ENCODE measurements at regions not wholly inside any gene's neighbourhood (a gene's known extent, or its start where the extent isn't known, plus 50 kb on each side); places are given as distances from the start of the nearest gene placed in this dataset.

GRCh38 chr4:180817529-180817928, 1425.7 kb upstream of the TENM3 start:
- 82 to 94% (median 85%) methylated on average over 6 of the region's 6 CpGs for WGBS, 5 donors
- Histone ChIP-seq H3K27me3 (replicated peaks in 1 of 7) (no peaks in the 10 kb centered on the region), H3K4me3 (no peak overlapping the region), H3K4me1 (no peaks in the 10 kb centered on the region), H3K36me3 (no peaks in the 10 kb centered on the region), H3K27ac (no peak overlapping the region), H3K9me3 (no peaks in the 10 kb centered on the region)
- TF ChIP-seq POLR2AphosphoS5 (IDR thresholded peaks at IDR 0.05): no peak
- DNase-seq: no peak
- intact Hi-C loops (cut with DNase I; ENCODE audit: low total_unique reads): no loop called here

GRCh38 chr4:180823108-180823507, 1420.1 kb upstream of the TENM3 start:
- TF ChIP-seq CTCF (IDR thresholded peaks at IDR 0.05 in 8 of 11, conservative IDR thresholded peaks at IDR 0.05 in 3 of 11): no peak
- no peak for TF ChIP-seq POLR2AphosphoS5 (IDR thresholded peaks at IDR 0.05)
- no peak for TF ChIP-seq POLR2A (IDR thresholded peaks at IDR 0.05)
- intact Hi-C loops (cut with DNase I; ENCODE audit: low total_unique reads): no loop called here
- Histone ChIP-seq H3K36me3 (no peaks in the 10 kb centered on the region), H3K27me3 (replicated peaks in 1 of 7) (no peaks in the 10 kb centered on the region), H3K27ac (no peak overlapping the region), H3K9me3 (no peaks in the 10 kb centered on the region), H3K4me3 (no peak overlapping the region), H3K4me1 (peaks cover 0 to 8% (median 0%) of the 10 kb centered on the region in 6 donors)
- WGBS, 5 donors: 39 to 66% (median 40%) methylated on average over 1 to 2 of the region's 2 CpGs
- DNase-seq: no peak

GRCh38 chr4:180827232-180828009, 1415.8 kb upstream of the TENM3 start:
- no peak for DNase-seq
- peaks cover 0 to 8% (median 0%) of the 10 kb centered on the region in 6 donors for H3K4me1 ChIP-seq
- H3K36me3 ChIP-seq: no peaks in the 10 kb centered on the region
- H3K9me3 ChIP-seq: no peaks in the 10 kb centered on the region
- H3K4me3 ChIP-seq: peak overlapping the region in 3 of 8 donors; percentile 9 to 57 (median 33)
- no peak overlapping the region for H3K27ac ChIP-seq
- TF ChIP-seq POLR2A (IDR thresholded peaks at IDR 0.05) (no peak), POLR2AphosphoS5 (IDR thresholded peaks at IDR 0.05) (no peak)
- intact Hi-C loops (cut with DNase I; ENCODE audit: low total_unique reads): no loop called here
- 64 to 80% (median 72%) methylated on average over 7 of the region's 7 CpGs for WGBS, 5 donors
- no peaks in the 10 kb centered on the region for H3K27me3 ChIP-seq (replicated peaks in 1 of 7)

- Histone ChIP-seq H3K27ac (no peak overlapping the region), H3K9me3 (no peaks in the 10 kb centered on the region), H3K4me1 (peaks cover 0 to 8% (median 0%) of the 10 kb centered on the region in 6 donors), H3K27me3 (replicated peaks in 1 of 7) (no peaks in the 10 kb centered on the region), H3K4me3 (no peak overlapping the region), H3K36me3 (no peaks in the 10 kb centered on the region)
- TF ChIP-seq CTCF (IDR thresholded peaks at IDR 0.05 in 8 of 11, conservative IDR thresholded peaks at IDR 0.05 in 3 of 11) (peak in 5 of 11 experiments; percentile 19 to 38 (median 34)), POLR2A (IDR thresholded peaks at IDR 0.05) (no peak)
- intact Hi-C loops (cut with DNase I; ENCODE audit: low total_unique reads): no loop called here
- no peak for DNase-seq
- WGBS, 5 donors: 4 to 12% (median 10%) methylated on average over 2 of the region's 2 CpGs
Measured at GRCh38 chr4:180828455-180829018, 1414.7 kb upstream of the TENM3 start.

GRCh38 chr4:180832073-180832472, 1411.1 kb upstream of the TENM3 start:
- intact Hi-C loops (cut with DNase I; ENCODE audit: low total_unique reads): no loop called here
- Histone ChIP-seq H3K27ac (no peak overlapping the region), H3K9me3 (no peaks in the 10 kb centered on the region), H3K27me3 (replicated peaks in 1 of 7) (no peaks in the 10 kb centered on the region), H3K4me3 (no peak overlapping the region), H3K36me3 (no peaks in the 10 kb centered on the region), H3K4me1 (peaks cover 0 to 7% (median 0%) of the 10 kb centered on the region in 6 donors)
- no peak for DNase-seq
- 40 to 51% (median 45%) methylated on average over 3 of the region's 3 CpGs for WGBS, 5 donors
- no peak for TF ChIP-seq POLR2AphosphoS5 (IDR thresholded peaks at IDR 0.05)
- no peak for TF ChIP-seq CTCF (IDR thresholded peaks at IDR 0.05 in 8 of 11, conservative IDR thresholded peaks at IDR 0.05 in 3 of 11)
- TF ChIP-seq POLR2A (IDR thresholded peaks at IDR 0.05): no peak
